ENCODE measurements at regions not wholly inside any gene's neighbourhood (a gene's known extent, or its start where the extent isn't known, plus 50 kb on each side); places are given as distances from the start of the nearest gene placed in this dataset.

- WGBS (ENCODE audit: extremely low coverage, insufficient read length, low lambda C conversion rate), result no CpG with 5 or more reads among the region's 3 CpGs
- Histone ChIP-seq H3K4me1 (ENCODE audit: insufficient read depth, low read length) (no peaks in the 10 kb centered on the region), H3K23me2 (ENCODE audit: insufficient read length, low read depth, low read length, poor library complexity, severe bottlenecking) (no peaks in the 10 kb centered on the region)
Observed at GRCh38 chr12:28937196-28937595, 211.9 kb upstream of the FAR2 start.

More at GRCh38 chr12:28937196-28937595, 211.9 kb upstream of the FAR2 start:
- Histone ChIP-seq H3K27ac (ENCODE audit: insufficient read length, low read depth, low read length) (no peak overlapping the region), H2BK12ac (ENCODE audit: insufficient read length, low read depth, low read length) (no peak overlapping the region), H3K9ac (ENCODE audit: extremely low read depth, insufficient read length, low read length) (no peak overlapping the region), H2BK20ac (ENCODE audit: low read depth, low read length, poor library complexity, severe bottlenecking) (no peak overlapping the region), H4K91ac (ENCODE audit: insufficient read length, low read depth, low read length) (no peak overlapping the region), H2BK15ac (ENCODE audit: low read depth, low read length) (no peak overlapping the region), H4K20me1 (ENCODE audit: control insufficient read depth, insufficient read depth, insufficient read length) (no peaks in the 10 kb centered on the region), H3K79me2 (ENCODE audit: insufficient read depth, low read length) (no peaks in the 10 kb centered on the region), H4K8ac (replicated peaks; ENCODE audit: insufficient read length, low read depth, low read length) (no peak overlapping the region), H3K14ac (ENCODE audit: insufficient read depth, low read length) (no peak overlapping the region), H3K23ac (ENCODE audit: insufficient read length, low read depth, low read length) (no peak overlapping the region), H2BK5ac (ENCODE audit: insufficient read length, low read length) (no peak overlapping the region), H2AK5ac (ENCODE audit: insufficient read length, low read length) (no peak overlapping the region), H3K56ac (ENCODE audit: insufficient read length, low read depth, low read length) (no peak overlapping the region), H4K5ac (ENCODE audit: insufficient read length, low read depth, low read length) (no peak overlapping the region), H3K9me3 (ENCODE audit: control insufficient read depth, low read depth, low read length) (no peaks in the 10 kb centered on the region), H3T11ph (ENCODE audit: low read length) (no peak overlapping the region), H3K27me3 (ENCODE audit: insufficient read depth, low read length) (no peaks in the 10 kb centered on the region), H3K4me2 (ENCODE audit: insufficient read depth, insufficient read length, low read length) (no peak overlapping the region), H3K18ac (ENCODE audit: insufficient read length, low read depth, low read length) (no peak overlapping the region), H3K4ac (ENCODE audit: low read depth, low read length) (no peak overlapping the region), H2BK120ac (ENCODE audit: low read depth, low read length, poor library complexity, severe bottlenecking) (no peak overlapping the region), H2AFZ (ENCODE audit: low read length) (no peak overlapping the region), H3K79me1 (ENCODE audit: insufficient read depth, low read depth, low read length, poor library complexity, severe bottlenecking) (no peaks in the 10 kb centered on the region)
- Mint-ChIP-seq H3K4me1 (peaks cover 3 to 16% of the 10 kb centered on the region in 2 experiments; a peak in 3 of 4 replicates), H3K27ac (no peak overlapping the region), H3K36me3 (ENCODE audit: insufficient read depth in 1 of 3, low read depth in 3 of 3) (no peaks in the 10 kb centered on the region), H3K9me3 (peaks cover 0 to 2% of the 10 kb centered on the region in 2 experiments; a peak in 1 of 5 replicates), H3K27me3 (ENCODE audit: low read depth) (no peaks in the 10 kb centered on the region), H3K4me3 (no peak overlapping the region)
- TF ChIP-seq, protein P1, sequence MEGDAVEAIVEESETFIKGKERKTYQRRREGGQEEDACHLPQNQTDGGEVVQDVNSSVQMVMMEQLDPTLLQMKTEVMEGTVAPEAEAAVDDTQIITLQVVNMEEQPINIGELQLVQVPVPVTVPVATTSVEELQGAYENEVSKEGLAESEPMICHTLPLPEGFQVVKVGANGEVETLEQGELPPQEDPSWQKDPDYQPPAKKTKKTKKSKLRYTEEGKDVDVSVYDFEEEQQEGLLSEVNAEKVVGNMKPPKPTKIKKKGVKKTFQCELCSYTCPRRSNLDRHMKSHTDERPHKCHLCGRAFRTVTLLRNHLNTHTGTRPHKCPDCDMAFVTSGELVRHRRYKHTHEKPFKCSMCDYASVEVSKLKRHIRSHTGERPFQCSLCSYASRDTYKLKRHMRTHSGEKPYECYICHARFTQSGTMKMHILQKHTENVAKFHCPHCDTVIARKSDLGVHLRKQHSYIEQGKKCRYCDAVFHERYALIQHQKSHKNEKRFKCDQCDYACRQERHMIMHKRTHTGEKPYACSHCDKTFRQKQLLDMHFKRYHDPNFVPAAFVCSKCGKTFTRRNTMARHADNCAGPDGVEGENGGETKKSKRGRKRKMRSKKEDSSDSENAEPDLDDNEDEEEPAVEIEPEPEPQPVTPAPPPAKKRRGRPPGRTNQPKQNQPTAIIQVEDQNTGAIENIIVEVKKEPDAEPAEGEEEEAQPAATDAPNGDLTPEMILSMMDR (conservative IDR thresholded peaks at IDR 0.05), result no peak
- no peak for DNase-seq

All from H9 (cell line).